ENCODE measurements at regions not wholly inside any gene's neighbourhood (a gene's known extent, or its start where the extent isn't known, plus 50 kb on each side); places are given as distances from the start of the nearest gene placed in this dataset.

GRCh38 chr4:60002603-60003337 lies 1197.4 kb upstream of the ADGRL3 start:
- Histone ChIP-seq H3K79me1 (ENCODE audit: low read depth, low read length) (no peaks in the 10 kb centered on the region), H3K27ac (ENCODE audit: low read depth, low read length) (no peak overlapping the region), H3K9me3 (ENCODE audit: insufficient read depth in 2 of 2, low read depth in 1 of 2, low read length in 1 of 2) (peaks cover 8 to 17% of the 10 kb centered on the region in 2 experiments; a peak in 2 of 4 replicates), H2BK15ac (ENCODE audit: low read length) (no peak overlapping the region), H4K8ac (ENCODE audit: extremely low read depth, insufficient read depth, low read length) (no peak overlapping the region), H2BK20ac (ENCODE audit: low read length) (no peak overlapping the region), H3K14ac (ENCODE audit: insufficient read length) (no peak overlapping the region), H2BK120ac (replicated peaks; ENCODE audit: low read depth, low read length) (no peak overlapping the region), H3K23me2 (ENCODE audit: low read depth, low read length) (no peaks in the 10 kb centered on the region), H3K56ac (replicated peaks; ENCODE audit: insufficient read length, low read depth, low read length) (no peak overlapping the region), H3K4me3 (ENCODE audit: extremely low read depth in 1 of 4, insufficient read depth in 2 of 4, low read depth in 3 of 4, low read length in 4 of 4) (no peak overlapping the region), H4K91ac (replicated peaks; ENCODE audit: insufficient read length, low read length) (no peak overlapping the region), H3K27me3 (replicated peaks in 1 of 4; ENCODE audit: control insufficient read depth in 3 of 4, extremely low read depth in 1 of 4, insufficient read depth in 3 of 4, low read length in 3 of 4) (no peaks in the 10 kb centered on the region), H3K4me1 (replicated peaks in 1 of 4; ENCODE audit: control insufficient read depth in 3 of 4, insufficient read depth in 4 of 4, low read length in 3 of 4) (no peaks in the 10 kb centered on the region), H3K4me2 (ENCODE audit: insufficient read depth in 1 of 2, low read depth in 2 of 2, low read length in 2 of 2) (no peak overlapping the region), H2AFZ (ENCODE audit: low read length) (no peak overlapping the region), H4K5ac (ENCODE audit: insufficient read length, low read depth, low read length) (no peak overlapping the region), H4K20me1 (replicated peaks in 1 of 2; ENCODE audit: control insufficient read depth in 1 of 2, insufficient read depth in 2 of 2, low read length in 2 of 2) (no peaks in the 10 kb centered on the region), H2BK12ac (ENCODE audit: low read depth, low read length) (no peak overlapping the region), H2BK5ac (ENCODE audit: low read depth, low read length) (no peak overlapping the region), H3K36me3 (ENCODE audit: control insufficient read depth in 2 of 4, insufficient read depth in 4 of 4, low read length in 3 of 4) (no peaks in the 10 kb centered on the region; a peak in 1 of 8 replicates), H3K79me2 (ENCODE audit: control insufficient read depth in 1 of 2, insufficient read depth in 2 of 2, low read length in 2 of 2) (no peaks in the 10 kb centered on the region), H3K23ac (ENCODE audit: insufficient read length) (no peak overlapping the region), H3K9ac (replicated peaks in 1 of 4; ENCODE audit: extremely low read depth in 1 of 4, low read depth in 3 of 4, low read length in 3 of 4) (no peak overlapping the region), H3K18ac (ENCODE audit: extremely low read depth, low read length) (no peak overlapping the region), H2AK5ac (ENCODE audit: low read depth, low read length) (no peak overlapping the region), H3K4ac (replicated peaks; ENCODE audit: insufficient read length, low read depth, low read length) (no peak overlapping the region)
- TF ChIP-seq SIRT6 (IDR thresholded peaks at IDR 0.05; ENCODE audit: low read length) (no peak), RNF2 (IDR thresholded peaks at IDR 0.05; ENCODE audit: borderline replicate concordance, low read depth, low read length, missing control alignments, poor library complexity, severe bottlenecking) (no peak), CHD2 (IDR thresholded peaks at IDR 0.05; ENCODE audit: low read length) (no peak), GABPA (IDR thresholded peaks at IDR 0.05; ENCODE audit: borderline replicate concordance, insufficient read depth, low read length) (no peak), CEBPB (IDR thresholded peaks at IDR 0.05; ENCODE audit: low read depth, low read length) (no peak), SIX5 (IDR thresholded peaks at IDR 0.05; ENCODE audit: low read depth, low read length) (no peak), KDM1A (IDR thresholded peaks at IDR 0.05; ENCODE audit: borderline replicate concordance, low read length) (no peak), E2F6 (IDR thresholded peaks at IDR 0.05) (no peak)
- POLR2A ChIA-PET (ENCODE audit: partially characterized antibody): no interaction called here
- 91% methylated on average over 3 of the region's 3 CpGs; no CpG with 5 or more reads in 1 of the 2 experiments for WGBS, 2 experiments (ENCODE audit: extremely low coverage in 1 of 2, insufficient coverage in 1 of 2, insufficient read length in 1 of 2, insufficient replicate concordance in 2 of 2, low coverage in 1 of 2, low lambda C conversion rate in 2 of 2, missing lambda C conversion rate in 1 of 2)
- CTCF ChIA-PET (ENCODE audit: partially characterized antibody): interaction anchor here (0.6 kb wide), 1 partner anchor 16 kb away, joined by 3 read pairs; no protein-coding TSS in a partner anchor
- DNase-seq (ENCODE audit: low read depth in 1 of 2, low spot score in 2 of 2) (no peak), FAIRE-seq (no peak)
